ENCODE measurements at regions not wholly inside any gene's neighbourhood (a gene's known extent, or its start where the extent isn't known, plus 50 kb on each side); places are given as distances from the start of the nearest gene placed in this dataset.

- TF ChIP-seq CTCF (IDR thresholded peaks at IDR 0.05) = no peak
- no peak for TF ChIP-seq POLR2A (IDR thresholded peaks at IDR 0.05)
- TF ChIP-seq POLR2AphosphoS5 (IDR thresholded peaks at IDR 0.05) = no peak
- no peak for TF ChIP-seq EP300 (IDR thresholded peaks at IDR 0.05)
These were observed 125.4 kb upstream of the SPDL1 start for GRCh38 chr5:169458221-169458620.

Data from stomach (tissue), 4 donors.